ENCODE measurements at regions not wholly inside any gene's neighbourhood (a gene's known extent, or its start where the extent isn't known, plus 50 kb on each side); places are given as distances from the start of the nearest gene placed in this dataset.
A peak's percentile ranks its signal among the peaks of the same experiment; 100 is the strongest.

DNA sequence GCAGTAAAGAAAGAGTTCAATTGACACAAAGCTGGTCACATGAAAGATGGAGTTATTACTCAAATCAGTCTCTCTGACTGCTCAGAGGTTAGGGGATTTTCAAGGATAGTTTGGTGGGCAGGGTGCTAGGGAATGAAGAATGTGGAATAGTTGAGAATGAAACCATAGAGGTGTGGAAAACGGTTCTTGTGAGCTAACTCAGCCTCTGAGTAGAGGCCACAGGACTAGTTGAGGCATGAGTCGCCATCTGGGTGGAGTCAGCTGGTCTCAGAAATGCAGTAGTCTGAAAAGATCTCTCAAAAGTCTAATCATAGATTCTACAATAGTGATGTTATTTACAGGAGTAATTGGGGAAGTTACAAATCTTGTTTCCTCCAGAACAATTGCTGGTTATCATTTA lies 178.9 kb upstream of the SPEF2 start:
- H3K9me3 ChIP-seq (ENCODE audit: control insufficient read depth, insufficient read depth, low read length) = no peaks in the 10 kb centered on the region
- no peaks in the 10 kb centered on the region for H3K27me3 ChIP-seq (ENCODE audit: control insufficient read depth, insufficient read depth, low read length)
- no peak for DNase-seq (ENCODE audit: low read depth, low spot score)
- no peak overlapping the region for H3K27ac ChIP-seq (ENCODE audit: low read depth, low read length)
- CTCF ChIA-PET = no interaction called here
- no peak overlapping the region for H3K4me3 ChIP-seq (ENCODE audit: low read depth, low read length)
- POLR2A ChIA-PET = no interaction called here
- TF ChIP-seq, protein P1, sequence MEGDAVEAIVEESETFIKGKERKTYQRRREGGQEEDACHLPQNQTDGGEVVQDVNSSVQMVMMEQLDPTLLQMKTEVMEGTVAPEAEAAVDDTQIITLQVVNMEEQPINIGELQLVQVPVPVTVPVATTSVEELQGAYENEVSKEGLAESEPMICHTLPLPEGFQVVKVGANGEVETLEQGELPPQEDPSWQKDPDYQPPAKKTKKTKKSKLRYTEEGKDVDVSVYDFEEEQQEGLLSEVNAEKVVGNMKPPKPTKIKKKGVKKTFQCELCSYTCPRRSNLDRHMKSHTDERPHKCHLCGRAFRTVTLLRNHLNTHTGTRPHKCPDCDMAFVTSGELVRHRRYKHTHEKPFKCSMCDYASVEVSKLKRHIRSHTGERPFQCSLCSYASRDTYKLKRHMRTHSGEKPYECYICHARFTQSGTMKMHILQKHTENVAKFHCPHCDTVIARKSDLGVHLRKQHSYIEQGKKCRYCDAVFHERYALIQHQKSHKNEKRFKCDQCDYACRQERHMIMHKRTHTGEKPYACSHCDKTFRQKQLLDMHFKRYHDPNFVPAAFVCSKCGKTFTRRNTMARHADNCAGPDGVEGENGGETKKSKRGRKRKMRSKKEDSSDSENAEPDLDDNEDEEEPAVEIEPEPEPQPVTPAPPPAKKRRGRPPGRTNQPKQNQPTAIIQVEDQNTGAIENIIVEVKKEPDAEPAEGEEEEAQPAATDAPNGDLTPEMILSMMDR (IDR thresholded peaks at IDR 0.05; ENCODE audit: low read depth, low read length) = no peak

DNA sequence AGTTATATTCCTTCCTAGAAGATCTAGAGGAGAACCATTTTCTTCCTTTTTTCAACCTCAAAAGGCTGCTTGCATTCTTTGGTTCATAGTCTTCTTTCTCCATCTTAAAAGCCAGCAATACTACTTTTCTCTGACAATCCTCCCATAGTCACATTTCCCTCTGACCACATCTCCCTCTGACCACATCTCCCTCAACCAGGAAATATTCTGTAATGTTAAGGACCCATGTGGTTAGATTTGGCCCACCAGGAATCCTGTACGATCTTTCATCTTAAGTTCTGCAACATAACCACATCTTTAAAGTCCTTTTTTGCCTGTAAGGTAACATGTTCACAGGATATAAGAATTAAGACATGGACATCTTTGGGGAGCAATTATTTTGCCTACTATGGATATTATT lies 179.4 kb upstream of the SPEF2 start:
- DNase-seq (ENCODE audit: low read depth, low spot score) = no peak
- TF ChIP-seq, protein P1 (IDR thresholded peaks at IDR 0.05; ENCODE audit: low read depth, low read length) = no peak
- ChIA-PET POLR2A (no interaction called here), CTCF (no interaction called here)
- Histone ChIP-seq H3K27ac (ENCODE audit: low read depth, low read length) (no peak overlapping the region), H3K9me3 (ENCODE audit: control insufficient read depth, insufficient read depth, low read length) (no peaks in the 10 kb centered on the region), H3K27me3 (ENCODE audit: control insufficient read depth, insufficient read depth, low read length) (no peaks in the 10 kb centered on the region), H3K4me3 (ENCODE audit: low read depth, low read length) (no peak overlapping the region)

DNA sequence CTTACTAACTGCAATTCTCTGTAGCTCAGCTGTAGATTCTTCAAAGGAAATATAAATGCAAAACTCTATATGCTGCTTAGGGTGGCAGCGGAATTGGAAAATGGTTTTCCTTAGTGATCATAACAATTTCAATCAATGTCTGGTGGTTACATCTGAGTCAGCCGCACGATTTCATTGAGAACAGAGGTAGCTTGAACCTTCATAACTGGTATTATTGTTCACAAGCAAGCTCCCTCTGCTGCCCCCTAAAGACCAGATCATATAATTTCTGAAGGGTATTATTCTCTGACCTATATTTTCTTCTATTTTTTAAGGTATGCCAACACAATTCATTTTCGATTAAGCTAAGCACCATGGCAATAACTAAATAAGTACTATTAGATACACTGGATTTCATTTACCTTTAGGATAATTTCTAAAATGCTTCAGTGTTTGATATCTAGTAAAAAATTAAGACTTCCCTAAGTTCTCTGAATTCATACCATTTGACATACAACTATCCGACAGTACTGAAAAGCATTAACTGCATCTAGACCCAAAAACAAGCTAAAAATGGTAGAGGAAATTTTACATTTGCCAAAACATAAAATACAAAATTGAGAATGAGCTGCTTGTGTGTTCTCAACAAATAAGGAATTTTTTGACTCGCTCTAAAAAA lies 181.1 kb upstream of the SPEF2 start:
- TF ChIP-seq, protein P1 (IDR thresholded peaks at IDR 0.05; ENCODE audit: low read depth, low read length) = peak; percentile 61
- Histone ChIP-seq H3K27me3 (ENCODE audit: control insufficient read depth, insufficient read depth, low read length) (no peaks in the 10 kb centered on the region), H3K9me3 (ENCODE audit: control insufficient read depth, insufficient read depth, low read length) (no peaks in the 10 kb centered on the region), H3K27ac (ENCODE audit: low read depth, low read length) (no peak overlapping the region), H3K4me3 (ENCODE audit: low read depth, low read length) (no peak overlapping the region)
- no peak for DNase-seq (ENCODE audit: low read depth, low spot score)
- ChIA-PET CTCF (interaction anchor here (0.8 to 2.3 kb wide), 16 partner anchors 10 to 490 kb away, joined by 3 to 11 read pairs (median 5); partner anchors contain the start of gene SPEF2), POLR2A (no interaction called here)

DNA sequence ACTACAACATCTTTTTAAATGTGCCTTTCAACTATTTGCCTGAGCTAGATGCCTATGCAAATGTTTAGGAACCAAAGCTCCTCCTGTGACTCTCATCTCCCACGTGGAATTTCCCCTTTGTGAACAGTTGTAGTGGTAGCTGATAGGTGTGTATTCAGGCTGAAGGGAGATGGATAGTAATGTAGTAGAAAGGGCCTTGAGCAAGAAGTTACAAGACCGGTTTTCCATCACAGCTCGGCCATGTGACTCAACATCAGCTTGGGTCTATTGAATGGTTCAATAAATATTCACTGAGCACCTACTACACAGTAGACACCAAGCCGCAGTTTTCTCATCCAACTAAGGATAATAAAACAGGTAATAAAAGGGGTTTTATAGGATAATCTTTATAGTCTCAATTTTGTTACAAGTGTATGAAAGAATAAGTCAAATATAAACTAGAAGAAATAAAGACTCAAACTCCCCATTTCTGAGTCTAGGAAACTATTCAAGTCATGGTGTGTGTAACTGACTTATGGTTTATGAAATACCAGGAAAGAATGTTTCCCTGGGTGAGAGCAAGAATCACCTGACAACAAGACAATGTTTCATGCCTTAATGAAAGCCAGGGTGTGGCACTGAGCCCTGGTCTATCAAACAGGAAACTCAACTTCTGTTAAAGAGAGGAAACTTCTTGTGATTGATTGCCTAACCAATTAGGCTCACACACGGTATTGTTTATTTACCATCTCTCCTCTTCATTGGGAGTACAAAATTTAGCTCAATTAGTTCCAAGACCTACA lies 187.1 kb upstream of the SPEF2 start:
- DNase-seq (ENCODE audit: low read depth, low spot score) = no peak
- H3K9me3 ChIP-seq (ENCODE audit: control insufficient read depth, insufficient read depth, low read length) = no peaks in the 10 kb centered on the region
- POLR2A ChIA-PET = no interaction called here

More for the DNA sequence above, 187.1 kb upstream of the SPEF2 start:
- no peak overlapping the region for H3K27ac ChIP-seq (ENCODE audit: low read depth, low read length)
- TF ChIP-seq, protein P1 (IDR thresholded peaks at IDR 0.05; ENCODE audit: low read depth, low read length) = no peak
- H3K4me3 ChIP-seq (ENCODE audit: low read depth, low read length) = no peak overlapping the region
- H3K27me3 ChIP-seq (ENCODE audit: control insufficient read depth, insufficient read depth, low read length) = no peaks in the 10 kb centered on the region
- CTCF ChIA-PET = no interaction called here
